Neural cell (in vitro differentiated cells): ENCODE measurements at regions not wholly inside any gene's neighbourhood (a gene's known extent, or its start where the extent isn't known, plus 50 kb on each side); places are given as distances from the start of the nearest gene placed in this dataset.

ENCODE experiments used
- CTCF ChIP-seq: fragments of 450-650 bp; IDR thresholded peaks from 2 replicates; pipeline ENCODE4 v1.5.1; 2014; ENCODE audit warnings: antibody characterized with exemption, mild to moderate bottlenecking, moderate library complexity; ENCODE audit not compliant: poor library complexity, severe bottlenecking
- TF ChIP-seq, protein P1 (sequence below): IDR thresholded peaks from 2 replicates; pipeline ENCODE4 v1.6.1; 2012; ENCODE audit warnings: borderline replicate concordance

DNA sequence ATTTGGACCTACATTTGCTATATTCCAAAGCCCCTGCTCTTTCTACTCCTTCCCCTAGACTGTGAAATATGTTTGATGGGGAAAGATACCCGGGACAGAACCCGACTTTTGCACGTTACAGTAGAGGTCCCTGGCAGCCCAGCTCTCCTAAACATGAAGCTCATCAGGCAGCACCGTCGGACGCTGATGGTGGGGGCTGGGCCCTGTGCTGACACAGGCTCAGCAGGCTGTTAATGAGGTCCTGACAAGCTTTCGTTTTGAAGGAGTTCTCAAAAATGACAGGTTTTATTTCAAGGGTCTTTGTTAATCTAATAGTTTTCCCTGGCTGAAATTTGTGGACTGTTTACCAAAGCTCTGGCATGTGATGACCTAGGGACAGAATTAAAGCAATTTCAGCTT lies 102.3 kb downstream of the SLC25A47 start:
- TF ChIP-seq CTCF, result no peak
- TF ChIP-seq, protein P1, sequence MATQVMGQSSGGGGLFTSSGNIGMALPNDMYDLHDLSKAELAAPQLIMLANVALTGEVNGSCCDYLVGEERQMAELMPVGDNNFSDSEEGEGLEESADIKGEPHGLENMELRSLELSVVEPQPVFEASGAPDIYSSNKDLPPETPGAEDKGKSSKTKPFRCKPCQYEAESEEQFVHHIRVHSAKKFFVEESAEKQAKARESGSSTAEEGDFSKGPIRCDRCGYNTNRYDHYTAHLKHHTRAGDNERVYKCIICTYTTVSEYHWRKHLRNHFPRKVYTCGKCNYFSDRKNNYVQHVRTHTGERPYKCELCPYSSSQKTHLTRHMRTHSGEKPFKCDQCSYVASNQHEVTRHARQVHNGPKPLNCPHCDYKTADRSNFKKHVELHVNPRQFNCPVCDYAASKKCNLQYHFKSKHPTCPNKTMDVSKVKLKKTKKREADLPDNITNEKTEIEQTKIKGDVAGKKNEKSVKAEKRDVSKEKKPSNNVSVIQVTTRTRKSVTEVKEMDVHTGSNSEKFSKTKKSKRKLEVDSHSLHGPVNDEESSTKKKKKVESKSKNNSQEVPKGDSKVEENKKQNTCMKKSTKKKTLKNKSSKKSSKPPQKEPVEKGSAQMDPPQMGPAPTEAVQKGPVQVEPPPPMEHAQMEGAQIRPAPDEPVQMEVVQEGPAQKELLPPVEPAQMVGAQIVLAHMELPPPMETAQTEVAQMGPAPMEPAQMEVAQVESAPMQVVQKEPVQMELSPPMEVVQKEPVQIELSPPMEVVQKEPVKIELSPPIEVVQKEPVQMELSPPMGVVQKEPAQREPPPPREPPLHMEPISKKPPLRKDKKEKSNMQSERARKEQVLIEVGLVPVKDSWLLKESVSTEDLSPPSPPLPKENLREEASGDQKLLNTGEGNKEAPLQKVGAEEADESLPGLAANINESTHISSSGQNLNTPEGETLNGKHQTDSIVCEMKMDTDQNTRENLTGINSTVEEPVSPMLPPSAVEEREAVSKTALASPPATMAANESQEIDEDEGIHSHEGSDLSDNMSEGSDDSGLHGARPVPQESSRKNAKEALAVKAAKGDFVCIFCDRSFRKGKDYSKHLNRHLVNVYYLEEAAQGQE, result no peak
